ENCODE measurements at regions not wholly inside any gene's neighbourhood (a gene's known extent, or its start where the extent isn't known, plus 50 kb on each side); places are given as distances from the start of the nearest gene placed in this dataset.

GRCh38 chr1:30819244-30819571, 61.6 kb upstream of the LAPTM5 start:
- no peak for DNase-seq

DNA sequence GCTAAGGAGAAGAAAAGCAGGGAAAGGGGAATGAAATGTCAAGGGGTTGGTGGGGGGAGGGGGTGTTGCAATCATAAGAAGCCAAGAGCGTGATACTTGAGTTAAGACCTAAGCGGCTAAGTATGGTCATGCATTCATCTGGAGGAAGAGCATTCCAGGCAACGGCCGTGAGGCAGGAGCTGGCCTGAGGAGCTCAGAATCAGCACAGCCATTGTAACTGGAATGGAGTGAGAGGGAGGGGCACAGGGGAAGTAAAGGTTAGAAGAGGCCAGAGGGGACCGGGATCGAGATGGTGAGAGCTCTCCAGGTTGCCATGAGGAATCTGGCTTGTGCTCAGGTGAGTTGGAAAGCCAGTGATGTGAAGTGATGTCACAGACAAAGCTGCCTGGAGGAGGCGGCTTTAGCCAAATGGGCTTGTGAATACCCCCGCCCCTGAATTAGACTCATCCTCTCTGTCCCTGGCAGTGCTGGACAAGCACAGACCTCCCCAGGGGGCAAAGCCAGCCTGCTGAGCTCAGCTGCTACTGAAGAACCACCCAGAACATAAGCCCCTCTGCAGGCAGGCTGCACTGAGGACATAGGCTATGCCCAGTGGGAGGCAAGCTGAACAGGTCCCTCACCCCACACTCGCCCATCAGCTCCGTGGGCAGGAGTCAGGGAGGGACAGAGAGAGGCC, 61.1 kb upstream of the LAPTM5 start:
- DNase-seq, result peak; percentile 72

- no peak for DNase-seq
Measured at GRCh38 chr1:30817548-30817947, 60.0 kb upstream of the LAPTM5 start.

DNA sequence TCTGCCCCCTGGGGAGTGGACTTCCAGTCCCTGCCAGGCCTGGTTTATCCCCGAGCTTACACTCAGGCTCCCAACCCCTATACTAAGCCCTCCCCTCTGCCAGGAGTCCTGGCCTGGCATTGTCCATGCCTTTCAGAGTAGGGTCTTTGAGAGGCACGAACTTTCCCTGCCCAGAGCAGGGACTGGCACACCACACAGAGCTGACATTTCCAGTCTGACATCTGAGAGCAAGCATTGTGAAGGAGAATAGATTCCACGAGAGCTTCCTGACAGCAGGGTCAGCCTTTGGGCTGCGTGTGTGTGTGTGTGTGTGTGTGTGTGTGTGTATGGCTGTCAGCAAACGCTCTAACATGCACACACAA, 59.5 kb upstream of the LAPTM5 start:
- no peak for DNase-seq

GRCh38 chr1:30816211-30817076, 58.9 kb upstream of the LAPTM5 start:
- DNase-seq, result peak; percentile 87

DNA sequence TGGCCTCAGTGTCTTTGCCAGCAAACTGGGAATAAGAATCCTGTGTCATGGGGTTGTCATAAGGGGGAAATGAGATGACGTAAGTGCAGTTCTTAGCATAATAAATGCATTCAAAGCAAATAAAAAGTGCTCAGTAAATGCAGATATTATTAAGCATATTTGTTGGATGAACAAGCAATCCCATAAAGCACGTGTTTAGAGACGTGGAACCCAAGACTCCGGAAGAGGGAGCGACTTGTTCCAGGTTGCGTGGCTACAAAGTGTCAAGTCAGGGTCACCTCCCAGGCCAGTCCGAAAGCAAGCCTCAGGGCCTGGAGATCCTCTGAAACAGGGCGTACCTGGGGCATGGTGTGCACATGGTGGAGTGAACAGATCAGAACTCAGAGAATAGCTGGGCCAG, 58.0 kb upstream of the LAPTM5 start:
- no peak for DNase-seq

- DNase-seq, result no peak
Measured at GRCh38 chr1:30814292-30814691, 56.7 kb upstream of the LAPTM5 start.

GRCh38 chr1:30812076-30812475, 54.5 kb upstream of the LAPTM5 start:
- no peak for DNase-seq

GRCh38 chr1:30811187-30811586, 53.6 kb upstream of the LAPTM5 start:
- DNase-seq, result no peak

DNA sequence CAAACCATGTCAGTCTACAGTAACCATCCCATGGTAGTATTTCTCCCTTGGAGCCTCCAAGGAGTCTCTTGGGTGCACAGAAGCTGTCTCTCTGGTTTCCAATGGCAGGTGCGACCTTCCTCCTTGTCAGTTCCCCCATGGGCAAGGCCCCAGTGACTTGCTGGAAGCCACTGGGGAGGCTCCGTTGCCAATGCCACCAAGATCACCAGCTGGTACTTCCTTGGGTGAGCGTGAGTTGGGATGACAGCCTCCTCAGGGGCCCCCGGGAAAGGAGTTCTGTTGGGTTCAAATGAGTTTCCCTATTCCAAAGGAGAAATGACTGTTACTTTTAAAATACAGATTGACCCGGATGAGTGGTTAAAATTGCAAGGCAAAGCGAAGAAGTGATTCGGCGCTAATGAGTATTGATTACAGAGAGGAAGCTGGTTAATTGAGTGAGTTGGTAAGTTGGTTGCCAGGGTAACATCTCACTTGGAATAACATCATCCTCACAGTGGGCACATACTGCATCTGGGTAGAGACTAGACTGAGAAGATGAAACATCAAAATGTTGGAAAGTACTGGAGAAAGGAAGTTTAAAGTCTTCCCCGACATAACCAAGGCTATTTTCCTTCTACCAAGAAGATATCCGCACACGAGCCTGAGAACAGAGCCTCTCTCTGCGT, 53.0 kb upstream of the LAPTM5 start:
- no peak for DNase-seq

- peak; percentile 92 for DNase-seq
Measured at GRCh38 chr1:30809514-30810263, 52.1 kb upstream of the LAPTM5 start.

DNA sequence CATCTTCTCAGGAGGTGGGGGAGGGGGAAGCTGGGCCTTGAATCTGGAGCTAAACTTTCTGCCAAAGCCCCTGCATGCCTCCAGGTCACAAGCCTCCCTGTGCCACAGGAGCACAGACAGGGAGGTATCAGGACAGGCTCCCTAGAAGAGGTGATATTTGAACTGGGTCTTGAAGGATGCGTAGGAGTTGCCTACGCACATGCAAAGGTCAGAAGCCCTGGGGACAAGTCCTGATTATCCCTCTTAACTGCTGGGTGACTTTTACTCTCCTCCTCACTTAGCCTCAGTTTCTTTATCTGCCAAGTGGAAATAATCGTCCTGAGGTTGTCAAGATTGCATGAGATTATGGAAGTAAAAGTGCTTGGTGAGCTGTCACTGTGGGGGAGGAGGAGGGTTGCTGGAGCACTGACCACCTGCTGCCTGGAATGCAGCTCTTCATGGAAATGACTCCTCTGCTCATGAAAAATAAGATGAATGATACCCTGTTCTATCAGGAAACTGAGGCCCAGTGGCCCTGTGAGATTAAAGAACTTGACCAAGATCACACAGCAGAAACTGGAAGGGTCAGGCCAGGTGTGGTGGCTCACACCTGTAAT, 50.6 kb upstream of the LAPTM5 start:
- no peak for DNase-seq

GRCh38 chr1:30807318-30808066, 49.9 kb upstream of the LAPTM5 start:
- peak; percentile 83 for DNase-seq

Data from fibroblast of skin of scalp (primary cell).